DMS 273 treated with DMSO at 0.1 percent for 48 hours (cell line): ENCODE measurements at regions not wholly inside any gene's neighbourhood (a gene's known extent, or its start where the extent isn't known, plus 50 kb on each side); places are given as distances from the start of the nearest gene placed in this dataset.
"Not testable (repeated sequence)": the region's sequence is repeated elsewhere in the genome, so short reads cannot be mapped to it uniquely, and the experiment has no call there.

Experiments used
- DNase-seq: peaks from one replicate; lab custom pipeline; 2025; lab: John Stamatoyannopoulos, UW

GRCh38 chr2:52558265-52558664 is 1209.3 kb upstream of the CHAC2 start:
- DNase-seq, result no peak

DNA sequence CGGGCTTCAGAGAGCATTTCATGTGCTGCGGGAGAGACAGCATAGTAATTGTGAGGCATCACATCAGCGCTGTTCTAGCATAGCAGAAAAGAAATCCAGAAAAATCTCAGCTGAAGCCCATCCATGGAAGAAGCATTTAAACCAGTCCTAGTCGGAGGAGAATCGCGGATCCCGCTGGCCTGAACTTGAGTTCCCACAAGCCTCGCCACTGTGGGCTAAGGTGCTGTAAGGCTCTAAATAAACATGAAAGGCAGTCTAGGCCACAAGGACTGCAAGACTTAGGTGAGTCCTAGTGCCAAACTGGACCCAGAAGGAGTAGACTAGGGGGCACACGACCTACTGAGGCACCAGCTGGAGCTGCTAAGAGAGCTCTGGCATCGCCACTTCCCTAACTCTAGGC is 1225.3 kb upstream of the CHAC2 start:
- DNase-seq, result no peak

GRCh38 chr2:52539026-52539970 is 1228.3 kb upstream of the CHAC2 start:
- DNase-seq, result no peak

DNA sequence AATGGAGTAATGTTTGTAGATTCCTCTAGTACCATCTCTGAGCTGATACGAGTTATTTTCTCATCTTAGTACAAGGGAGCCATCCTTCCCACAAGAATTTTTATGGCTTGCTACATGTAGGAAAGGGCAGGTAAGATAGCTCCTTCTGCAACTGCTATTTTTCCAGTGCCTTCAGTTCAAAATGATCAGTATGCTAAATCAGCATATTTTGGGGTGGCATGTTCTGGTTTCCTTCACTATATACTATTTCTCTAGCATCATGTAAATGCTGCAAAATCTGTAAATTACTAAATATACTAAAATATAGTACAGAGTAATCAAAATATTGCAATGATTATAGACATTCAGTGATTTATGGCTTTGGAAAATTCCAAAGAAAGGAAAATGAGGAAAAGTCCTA is 1230.0 kb upstream of the CHAC2 start:
- DNase-seq, result no peak

DNA sequence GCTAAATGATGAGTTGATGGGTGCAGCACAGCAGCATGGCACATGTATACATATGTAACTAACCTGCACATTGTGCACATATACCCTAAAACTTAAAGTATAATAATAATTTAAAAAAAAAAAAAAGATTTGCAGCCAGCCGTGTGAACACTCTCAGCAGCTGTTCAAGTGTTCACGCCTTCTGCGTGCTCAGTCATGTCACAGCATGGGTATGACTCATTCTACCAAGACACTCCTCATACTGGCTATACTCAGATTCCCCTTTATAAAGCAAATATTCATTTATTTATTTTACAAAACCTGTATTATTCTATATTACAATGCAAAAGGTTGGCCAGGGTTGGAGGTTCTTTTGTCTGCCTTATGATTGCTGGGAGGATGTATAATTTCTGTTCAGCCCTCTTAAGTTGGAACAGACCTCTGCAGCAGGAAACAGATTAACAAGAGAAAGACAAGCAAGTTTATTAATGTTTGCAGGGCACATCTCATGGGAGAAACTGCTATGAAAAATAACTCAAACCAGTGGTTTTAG is 1230.6 kb upstream of the CHAC2 start:
- no peak for DNase-seq

GRCh38 chr2:52532956-52533355 is 1234.6 kb upstream of the CHAC2 start:
- no peak for DNase-seq

GRCh38 chr2:52526735-52527134 is 1240.9 kb upstream of the CHAC2 start:
- DNase-seq, result no peak

- DNase-seq, result no peak
Measured at GRCh38 chr2:52520644-52521043, 1247.0 kb upstream of the CHAC2 start.

GRCh38 chr2:52518678-52519077 is 1248.9 kb upstream of the CHAC2 start:
- DNase-seq, result no peak

DNA sequence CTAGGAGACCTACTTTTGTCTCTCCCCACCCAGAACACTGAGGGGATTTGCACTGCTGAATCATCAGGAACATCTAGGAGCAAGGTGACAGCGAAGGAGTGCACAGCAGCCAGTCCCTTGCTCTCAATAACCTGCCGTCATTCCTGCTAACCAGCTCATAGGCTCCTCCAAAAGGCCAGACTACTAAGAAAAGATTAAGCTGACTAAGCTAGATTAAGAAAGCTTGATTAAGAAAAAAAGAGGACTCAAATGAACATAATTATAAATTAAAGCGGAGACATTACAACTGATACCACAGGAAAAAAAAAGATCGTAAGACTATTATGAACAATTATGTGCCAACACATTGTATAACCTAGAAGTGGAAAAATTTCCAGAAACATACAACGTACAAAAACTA is 1254.8 kb upstream of the CHAC2 start:
- no peak for DNase-seq

- no peak for DNase-seq
Measured at GRCh38 chr2:52510432-52510831, 1257.2 kb upstream of the CHAC2 start.

DNA sequence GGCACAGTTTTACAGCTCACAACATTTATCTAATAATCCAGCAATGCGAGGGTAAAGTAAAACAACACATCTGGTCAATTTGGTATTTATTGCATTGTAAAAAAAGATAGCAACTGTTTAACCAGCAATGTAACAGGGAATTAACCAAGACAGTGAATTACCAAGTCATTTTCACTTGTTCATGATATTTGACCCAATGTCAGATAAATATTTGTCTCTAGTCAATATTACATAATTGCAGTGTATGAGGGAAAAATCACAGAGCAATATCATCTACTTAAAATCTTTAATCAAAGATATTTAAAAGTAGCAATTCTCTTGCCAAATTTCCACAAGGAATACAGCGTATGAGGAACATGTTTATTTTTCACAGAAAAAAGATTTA is 1265.1 kb upstream of the CHAC2 start:
- no peak for DNase-seq

- no peak for DNase-seq
Measured at GRCh38 chr2:52501715-52502475, 1265.7 kb upstream of the CHAC2 start.

- DNase-seq, result no peak
Measured at GRCh38 chr2:52500561-52500960, 1267.0 kb upstream of the CHAC2 start.

DNA sequence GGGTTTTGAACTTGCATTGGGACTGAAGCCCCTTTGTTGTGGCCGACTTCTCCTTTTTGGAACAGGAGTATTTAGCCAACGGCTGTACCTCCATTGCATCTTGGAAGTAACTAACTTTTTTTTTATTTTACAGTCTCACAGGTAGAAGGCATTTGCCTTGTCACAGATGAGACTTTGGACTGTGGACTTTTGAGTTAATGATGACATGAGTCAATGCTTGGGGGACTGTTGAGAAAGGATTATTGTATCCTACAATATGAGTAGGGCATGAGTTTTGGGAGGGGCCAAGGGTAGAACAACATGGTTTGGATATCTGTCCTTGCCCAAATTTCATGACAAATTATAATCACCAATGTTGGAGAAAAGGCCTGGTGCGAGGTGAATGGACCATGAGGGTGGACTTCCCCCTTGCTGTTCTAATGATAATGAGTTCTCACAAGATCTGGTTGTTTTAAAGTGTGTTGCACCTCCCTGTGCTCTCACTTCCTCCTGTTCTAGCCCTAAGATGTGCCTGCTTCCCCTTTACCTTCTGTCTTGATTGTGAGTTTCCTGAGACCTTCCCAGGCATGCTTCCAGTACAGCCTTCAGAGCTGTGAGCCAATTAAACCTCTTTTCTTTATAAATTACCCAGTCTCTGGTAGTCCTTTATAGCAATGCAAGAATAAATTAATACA is 1269.4 kb upstream of the CHAC2 start:
- DNase-seq, result no peak

DNA sequence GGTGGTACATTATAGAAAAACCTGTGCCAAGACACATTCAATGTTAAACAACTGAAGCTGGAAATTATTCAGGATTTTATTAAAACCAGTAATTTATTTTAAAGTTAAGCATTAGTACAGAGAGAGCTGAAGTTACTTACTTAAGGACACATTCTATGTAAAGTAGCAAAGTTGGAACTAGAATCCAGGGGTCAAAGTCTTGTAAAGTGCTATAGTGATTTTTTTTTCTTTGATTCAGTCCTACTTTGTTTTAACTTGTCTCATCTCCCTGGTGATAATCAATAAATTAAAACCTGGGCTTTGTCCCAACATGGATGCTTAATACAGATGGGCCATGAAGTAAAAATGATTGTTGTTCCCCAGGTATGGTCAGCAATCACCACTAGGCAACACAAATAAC is 1271.8 kb upstream of the CHAC2 start:
- DNase-seq, result no peak

GRCh38 chr2:52477166-52477565 is 1290.4 kb upstream of the CHAC2 start:
- DNase-seq, result no peak

DNA sequence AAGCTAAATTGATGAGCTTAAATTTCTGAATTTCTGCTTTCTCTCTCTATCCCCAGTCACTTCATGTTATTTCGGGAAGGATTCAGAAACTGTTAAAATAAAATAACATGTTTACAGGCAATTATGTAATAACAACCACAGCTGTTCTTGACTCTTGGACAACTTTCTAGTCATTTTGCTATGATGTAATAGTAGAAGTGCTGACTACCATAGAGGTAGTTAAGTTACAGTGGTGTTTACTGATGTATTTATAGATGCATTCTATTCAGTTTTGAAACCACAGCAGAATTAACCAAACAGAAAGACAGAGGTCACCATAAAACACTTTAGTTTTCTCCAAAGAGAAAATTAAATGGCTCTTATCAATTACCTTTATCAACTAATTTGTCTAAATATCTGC is 1292.0 kb upstream of the CHAC2 start:
- no peak for DNase-seq

- no peak for DNase-seq
Measured at GRCh38 chr2:52474091-52474490, 1293.5 kb upstream of the CHAC2 start.

DNA sequence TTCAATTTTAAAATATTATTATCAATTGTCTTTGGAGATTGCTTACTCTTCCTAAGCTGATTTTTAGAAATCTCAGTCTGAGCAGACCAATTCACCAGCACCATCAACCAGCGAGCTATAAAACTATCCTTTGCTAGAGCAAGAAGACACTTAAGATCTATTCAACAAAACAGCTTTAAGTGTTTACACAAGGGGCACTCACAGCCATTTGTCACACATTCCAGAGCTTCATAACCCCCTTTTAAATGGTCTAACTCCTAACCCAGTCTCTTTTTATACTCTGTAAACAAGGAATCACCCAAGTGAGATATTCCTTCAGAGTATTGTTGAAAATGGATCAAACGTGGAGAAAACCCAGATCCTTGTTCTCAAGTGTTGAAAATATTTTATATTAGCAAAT is 1294.1 kb upstream of the CHAC2 start:
- no peak for DNase-seq

DNA sequence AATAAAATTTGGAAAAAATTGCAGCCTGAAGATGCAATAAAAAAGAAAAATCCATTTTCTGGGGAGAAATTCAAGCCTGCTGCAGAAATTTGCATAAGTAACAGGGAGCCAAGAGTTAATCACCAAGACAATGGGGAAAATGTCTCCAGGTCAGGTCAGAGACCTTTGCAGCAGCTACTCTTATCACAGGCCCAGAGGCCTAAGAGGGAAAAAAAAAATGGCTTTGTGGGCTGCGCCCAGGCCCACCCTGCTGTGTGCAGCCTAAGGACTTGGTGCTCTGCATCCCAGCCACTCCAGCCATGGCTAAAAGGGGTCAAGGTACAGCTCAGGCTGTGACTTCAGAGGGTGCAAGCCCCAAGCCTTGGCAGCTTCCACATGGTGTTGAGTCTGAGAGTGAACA is 1297.1 kb upstream of the CHAC2 start:
- not testable (repeated sequence) for DNase-seq

- DNase-seq, result no peak
Measured at GRCh38 chr2:52467189-52467588, 1300.4 kb upstream of the CHAC2 start.
